ENCODE measurements at regions not wholly inside any gene's neighbourhood (a gene's known extent, or its start where the extent isn't known, plus 50 kb on each side); places are given as distances from the start of the nearest gene placed in this dataset.
"Not testable (repeated sequence)": the region's sequence is repeated elsewhere in the genome, so short reads cannot be mapped to it uniquely, and the experiment has no call there.

DNA sequence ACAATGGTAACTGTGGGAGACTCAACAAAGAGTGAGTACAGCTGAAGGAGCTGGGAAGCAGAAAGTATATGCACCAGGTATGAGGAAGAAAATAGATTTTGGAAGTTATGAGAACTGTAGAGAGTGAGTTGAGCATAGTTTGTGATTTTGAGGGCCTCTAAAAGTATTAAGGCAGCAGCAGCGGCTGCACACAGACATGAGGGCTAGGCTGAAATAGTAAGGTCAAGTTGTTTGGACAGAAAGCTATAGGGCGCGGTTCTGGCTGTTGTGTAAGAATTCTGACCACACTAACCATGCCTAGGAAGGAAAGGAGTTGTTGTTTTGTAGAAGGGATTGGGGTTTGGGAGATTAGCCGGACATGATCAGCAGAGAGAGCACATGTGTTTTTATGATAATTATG, 154.1 kb upstream of the SNX2 start:
- H2BK20ac ChIP-seq (ENCODE audit: low read depth, low read length); CTCF ChIA-PET; dilution Hi-C loops (cut with HindIII; ENCODE audit: low sequenced_read_pairs, unreplicated experiment); H3K4me2 ChIP-seq (ENCODE audit: low read depth, low read length); intact Hi-C loops (cut with micrococcal nuclease); ATAC-seq (ENCODE audit: low read depth); H3K4me3 ChIP-seq (ENCODE audit: insufficient read depth, low read depth, low read length); H4K20me1 ChIP-seq (ENCODE audit: insufficient read depth, low read length); H2AFZ ChIP-seq (replicated peaks; ENCODE audit: low read length, poor library complexity); H3K9me3 ChIP-seq (ENCODE audit: control insufficient read depth, insufficient read depth, low read length); H2BK120ac ChIP-seq (ENCODE audit: low read depth, low read length); H3K27me3 ChIP-seq (ENCODE audit: control insufficient read depth, insufficient read depth, low read length); H3K23ac ChIP-seq (ENCODE audit: low read depth, low read length); H3K4ac ChIP-seq (ENCODE audit: low read depth, low read length); H4K91ac ChIP-seq (ENCODE audit: insufficient read depth, low read depth, low read length); H3K27ac ChIP-seq (ENCODE audit: insufficient read depth, low read length); H3K36me3 ChIP-seq (ENCODE audit: control insufficient read depth, insufficient read depth, low read length); H2BK5ac ChIP-seq (ENCODE audit: low read depth, low read length, poor library complexity, severe bottlenecking); H3K9ac ChIP-seq (ENCODE audit: low read depth, low read length); H4K8ac ChIP-seq (ENCODE audit: low read depth in 2 of 2, low read length in 2 of 2); H3K56ac ChIP-seq (ENCODE audit: extremely low read depth, insufficient read depth, low read length); H2BK15ac ChIP-seq (ENCODE audit: low read depth, low read length); H3K9me1 ChIP-seq (ENCODE audit: insufficient read depth, low read length); BruUV-seq (replicated peaks); H2AK5ac ChIP-seq (ENCODE audit: low read depth, low read length); H3K79me1 ChIP-seq (ENCODE audit: low read depth in 1 of 2, low read length in 2 of 2); H3K14ac ChIP-seq (replicated peaks; ENCODE audit: low read depth, low read length); POLR2A ChIA-PET (ENCODE audit: unreplicated experiment); in situ Hi-C loops (cut with MboI; ENCODE audit: low sequenced_read_pairs); H4K5ac ChIP-seq (ENCODE audit: low read depth, low read length); H3K4me1 ChIP-seq (ENCODE audit: control insufficient read depth, insufficient read depth, low read length); H3K18ac ChIP-seq (ENCODE audit: low read depth, low read length); DNase-seq; H2AK9ac ChIP-seq (replicated peaks; ENCODE audit: low read depth, low read length, poor library complexity): not testable (repeated sequence)
- 95% methylated on average over 2 of the region's 4 CpGs; no CpG with 5 or more reads in 1 of the 2 experiments for WGBS, 2 experiments (ENCODE audit: extremely low coverage in 2 of 2, insufficient read length in 1 of 2)

- DNase-seq; H3K27ac ChIP-seq (ENCODE audit: insufficient read depth, low read length); H3K4ac ChIP-seq (ENCODE audit: low read depth, low read length); H3K23ac ChIP-seq (ENCODE audit: low read depth, low read length); H4K91ac ChIP-seq (ENCODE audit: insufficient read depth, low read depth, low read length); H3K4me2 ChIP-seq (ENCODE audit: low read depth, low read length); CTCF ChIA-PET; H3K4me1 ChIP-seq (ENCODE audit: control insufficient read depth, insufficient read depth, low read length); H3K18ac ChIP-seq (ENCODE audit: low read depth, low read length); POLR2A ChIA-PET (ENCODE audit: unreplicated experiment); H3K9me1 ChIP-seq (ENCODE audit: insufficient read depth, low read length); H3K4me3 ChIP-seq (ENCODE audit: insufficient read depth, low read depth, low read length); H3K36me3 ChIP-seq (ENCODE audit: control insufficient read depth, insufficient read depth, low read length); H2BK15ac ChIP-seq (ENCODE audit: low read depth, low read length); H3K9me3 ChIP-seq (ENCODE audit: control insufficient read depth, insufficient read depth, low read length); H4K20me1 ChIP-seq (ENCODE audit: insufficient read depth, low read length); H2BK5ac ChIP-seq (ENCODE audit: low read depth, low read length, poor library complexity, severe bottlenecking); ATAC-seq (ENCODE audit: low read depth); H3K56ac ChIP-seq (ENCODE audit: extremely low read depth, insufficient read depth, low read length); H4K8ac ChIP-seq (ENCODE audit: low read depth in 2 of 2, low read length in 2 of 2); intact Hi-C loops (cut with micrococcal nuclease); H2AK9ac ChIP-seq (replicated peaks; ENCODE audit: low read depth, low read length, poor library complexity); H2AFZ ChIP-seq (replicated peaks; ENCODE audit: low read length, poor library complexity); in situ Hi-C loops (cut with MboI; ENCODE audit: low sequenced_read_pairs); H3K14ac ChIP-seq (replicated peaks; ENCODE audit: low read depth, low read length); H2BK20ac ChIP-seq (ENCODE audit: low read depth, low read length); H2AK5ac ChIP-seq (ENCODE audit: low read depth, low read length); H4K5ac ChIP-seq (ENCODE audit: low read depth, low read length); H3K27me3 ChIP-seq (ENCODE audit: control insufficient read depth, insufficient read depth, low read length); H3K79me1 ChIP-seq (ENCODE audit: low read depth in 1 of 2, low read length in 2 of 2); dilution Hi-C loops (cut with HindIII; ENCODE audit: low sequenced_read_pairs, unreplicated experiment); BruUV-seq (replicated peaks); H2BK120ac ChIP-seq (ENCODE audit: low read depth, low read length); H3K9ac ChIP-seq (ENCODE audit: low read depth, low read length): not testable (repeated sequence)
- WGBS, 2 experiments (ENCODE audit: extremely low coverage in 2 of 2, insufficient read length in 1 of 2): no CpG with 5 or more reads among the region's 4 CpGs
These were observed 146.2 kb upstream of the SNX2 start for GRCh38 chr5:122628714-122629113.

Data from IMR-90 (cell line).